ENCODE measurements at regions not wholly inside any gene's neighbourhood (a gene's known extent, or its start where the extent isn't known, plus 50 kb on each side); places are given as distances from the start of the nearest gene placed in this dataset.

GRCh38 chr13:81080911-81081454 is 740.1 kb upstream of the SPRY2 start:
- no peak for TF ChIP-seq MYC (IDR thresholded peaks at IDR 0.05; ENCODE audit: low read depth, low read length)
- TF ChIP-seq CTCF (IDR thresholded peaks at IDR 0.05; ENCODE audit: extremely low read depth in 1 of 2, insufficient read depth in 1 of 2, low read depth in 1 of 2, low read length in 2 of 2) = no peak
- TF ChIP-seq MAX (IDR thresholded peaks at IDR 0.05; ENCODE audit: insufficient read depth, insufficient read length) = no peak
- no peak for TF ChIP-seq GATA2 (IDR thresholded peaks at IDR 0.05; ENCODE audit: insufficient read depth, insufficient read length, low read depth, low read length)
- TF ChIP-seq POLR2AphosphoS5 (IDR thresholded peaks at IDR 0.05; ENCODE audit: insufficient read depth, low read depth, low read length) = no peak
- no peak for TF ChIP-seq EZH2 (IDR thresholded peaks at IDR 0.05; ENCODE audit: borderline replicate concordance, low read depth, low read length, severe bottlenecking)

All from endothelial cell of umbilical vein (primary cell).